Adipocyte (in vitro differentiated cells): ENCODE measurements at regions not wholly inside any gene's neighbourhood (a gene's known extent, or its start where the extent isn't known, plus 50 kb on each side); places are given as distances from the start of the nearest gene placed in this dataset.
"Not testable (repeated sequence)": the region's sequence is repeated elsewhere in the genome, so short reads cannot be mapped to it uniquely, and the experiment has no call there.

ENCODE experiments used
- DNase-seq: peaks from one replicate; pipeline ENCODE4 v3.0.0-alpha.2; 2015; ENCODE audit warnings: low read depth
- H3K27me3 ChIP-seq: replicated peaks from 2 replicates; pipeline ENCODE4 v1.7.0; 2013; ENCODE audit warnings: mild to moderate bottlenecking, low read length, moderate library complexity; ENCODE audit not compliant: control insufficient read depth, insufficient read depth
- H3K36me3 ChIP-seq: 2 replicates; pipeline ENCODE4 v1.7.0; 2013; ENCODE audit warnings: low read length, mild to moderate bottlenecking, moderate library complexity; ENCODE audit not compliant: control insufficient read depth, insufficient read depth, severe bottlenecking
- H3K4me1 ChIP-seq: 2 replicates; pipeline ENCODE4 v1.7.0; 2013; ENCODE audit warnings: mild to moderate bottlenecking, low read length, moderate library complexity; ENCODE audit not compliant: control insufficient read depth, insufficient read depth
- H3K4me3 ChIP-seq: 2 replicates; pipeline ENCODE4 v1.7.0; 2013; ENCODE audit warnings: mild to moderate bottlenecking, low read length, moderate library complexity
- H3K9ac ChIP-seq: 2 replicates; pipeline ENCODE4 v1.7.0; 2013; ENCODE audit warnings: mild to moderate bottlenecking, low read length, moderate library complexity
- H3K9me3 ChIP-seq: 2 replicates; pipeline ENCODE4 v1.7.0; 2013; ENCODE audit warnings: mild to moderate bottlenecking, low read length, moderate library complexity; ENCODE audit not compliant: control insufficient read depth

GRCh38 chr4:66972087-66972486 is 573.2 kb downstream of the CENPC start:
- peak; percentile 36 for DNase-seq
- no peaks in the 10 kb centered on the region for H3K27me3 ChIP-seq
- H3K9me3 ChIP-seq: no peaks in the 10 kb centered on the region
- H3K9ac ChIP-seq: no peak overlapping the region
- H3K4me3 ChIP-seq: no peak overlapping the region
- no peaks in the 10 kb centered on the region for H3K4me1 ChIP-seq
- H3K36me3 ChIP-seq: no peaks in the 10 kb centered on the region

- Histone ChIP-seq H3K9me3 (no peaks in the 10 kb centered on the region), H3K36me3 (no peaks in the 10 kb centered on the region), H3K4me1 (no peaks in the 10 kb centered on the region), H3K9ac (no peak overlapping the region), H3K27me3 (no peaks in the 10 kb centered on the region), H3K4me3 (no peak overlapping the region)
- no peak for DNase-seq
Observed at GRCh38 chr4:66964467-66964866, 580.8 kb downstream of the CENPC start.

GRCh38 chr4:66963084-66963483 is 582.2 kb downstream of the CENPC start:
- Histone ChIP-seq H3K4me1 (no peaks in the 10 kb centered on the region), H3K9ac (no peak overlapping the region), H3K4me3 (no peak overlapping the region), H3K9me3 (no peaks in the 10 kb centered on the region), H3K27me3 (no peaks in the 10 kb centered on the region), H3K36me3 (no peaks in the 10 kb centered on the region)
- no peak for DNase-seq

GRCh38 chr4:66959207-66959606 is 586.1 kb downstream of the CENPC start:
- Histone ChIP-seq H3K36me3 (no peaks in the 10 kb centered on the region), H3K4me3 (no peak overlapping the region), H3K27me3 (no peaks in the 10 kb centered on the region), H3K9ac (no peak overlapping the region), H3K4me1 (no peaks in the 10 kb centered on the region), H3K9me3 (no peaks in the 10 kb centered on the region)
- no peak for DNase-seq

- no peaks in the 10 kb centered on the region for H3K4me1 ChIP-seq
- H3K9ac ChIP-seq: no peak overlapping the region
- no peak overlapping the region for H3K4me3 ChIP-seq
- no peak for DNase-seq
- H3K36me3 ChIP-seq: no peaks in the 10 kb centered on the region
- no peaks in the 10 kb centered on the region for H3K9me3 ChIP-seq
- H3K27me3 ChIP-seq: no peaks in the 10 kb centered on the region
Observed at GRCh38 chr4:66956852-66957251, 588.5 kb downstream of the CENPC start.

GRCh38 chr4:66956426-66956825 is 588.9 kb downstream of the CENPC start:
- DNase-seq: no peak
- H3K4me1 ChIP-seq: no peaks in the 10 kb centered on the region
- H3K9ac ChIP-seq: no peak overlapping the region
- no peaks in the 10 kb centered on the region for H3K9me3 ChIP-seq
- no peaks in the 10 kb centered on the region for H3K27me3 ChIP-seq
- no peaks in the 10 kb centered on the region for H3K36me3 ChIP-seq
- H3K4me3 ChIP-seq: no peak overlapping the region

DNA sequence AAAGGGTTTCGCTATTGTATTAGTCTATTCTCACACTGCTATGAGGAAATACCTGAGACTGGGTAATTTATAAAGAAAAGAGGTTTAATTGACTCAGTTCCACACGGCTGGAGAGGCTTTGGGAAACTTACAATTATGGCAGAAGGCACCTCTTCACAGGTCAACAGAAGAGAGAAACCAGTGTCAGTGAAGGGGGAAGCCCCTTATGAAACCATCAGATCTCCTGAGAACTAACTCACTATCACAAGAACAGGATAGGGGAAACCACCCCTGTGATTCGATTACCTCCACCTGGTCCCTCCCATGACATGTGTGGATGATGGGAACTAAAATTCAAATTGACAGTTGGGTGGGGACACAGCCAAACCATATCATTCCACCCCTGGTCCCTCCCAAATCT is 589.5 kb downstream of the CENPC start:
- H3K27me3 ChIP-seq: no peaks in the 10 kb centered on the region
- DNase-seq: no peak
- no peaks in the 10 kb centered on the region for H3K36me3 ChIP-seq
- no peaks in the 10 kb centered on the region for H3K9me3 ChIP-seq
- no peak overlapping the region for H3K9ac ChIP-seq
- no peak overlapping the region for H3K4me3 ChIP-seq
- H3K4me1 ChIP-seq: no peaks in the 10 kb centered on the region

GRCh38 chr4:66949419-66949818 is 595.9 kb downstream of the CENPC start:
- Histone ChIP-seq H3K4me1 (no peaks in the 10 kb centered on the region), H3K36me3 (no peaks in the 10 kb centered on the region), H3K27me3 (no peaks in the 10 kb centered on the region), H3K4me3 (no peak overlapping the region), H3K9me3 (no peaks in the 10 kb centered on the region), H3K9ac (no peak overlapping the region)
- no peak for DNase-seq

DNA sequence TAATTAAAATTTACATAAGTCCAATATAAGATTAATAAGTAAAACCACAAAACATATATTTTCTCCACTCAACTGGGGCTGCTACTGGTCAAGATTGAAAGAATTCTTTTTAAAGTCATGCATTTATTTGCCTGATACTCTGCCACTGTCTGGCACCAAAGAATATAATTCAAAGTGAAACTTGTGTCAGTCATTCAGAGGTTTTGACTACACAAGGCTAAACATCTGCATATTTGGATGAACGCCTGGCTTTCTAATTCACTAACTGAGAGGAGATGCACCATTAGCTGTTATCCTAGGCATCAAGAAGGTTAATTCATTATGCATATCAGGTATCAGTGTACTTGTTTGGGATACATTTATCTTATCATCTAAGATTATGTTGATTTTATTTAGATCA is 598.5 kb downstream of the CENPC start:
- Histone ChIP-seq H3K9ac (no peak overlapping the region), H3K4me1 (no peaks in the 10 kb centered on the region), H3K27me3 (no peaks in the 10 kb centered on the region), H3K4me3 (no peak overlapping the region), H3K36me3 (no peaks in the 10 kb centered on the region), H3K9me3 (no peaks in the 10 kb centered on the region)
- DNase-seq: no peak

- no peaks in the 10 kb centered on the region for H3K4me1 ChIP-seq
- no peaks in the 10 kb centered on the region for H3K27me3 ChIP-seq
- no peak overlapping the region for H3K4me3 ChIP-seq
- H3K36me3 ChIP-seq: no peaks in the 10 kb centered on the region
- DNase-seq: no peak
- H3K9me3 ChIP-seq: no peaks in the 10 kb centered on the region
- H3K9ac ChIP-seq: no peak overlapping the region
Observed at GRCh38 chr4:66943112-66943511, 602.2 kb downstream of the CENPC start.

- not testable (repeated sequence) for H3K36me3 ChIP-seq, H3K4me3 ChIP-seq, H3K27me3 ChIP-seq, H3K4me1 ChIP-seq, H3K9me3 ChIP-seq, H3K9ac ChIP-seq, DNase-seq
Observed at GRCh38 chr4:66931981-66932380, 613.3 kb downstream of the CENPC start.

- Histone ChIP-seq H3K4me1 (no peaks in the 10 kb centered on the region), H3K36me3 (no peaks in the 10 kb centered on the region), H3K27me3 (no peaks in the 10 kb centered on the region), H3K9ac (no peak overlapping the region), H3K9me3 (no peaks in the 10 kb centered on the region), H3K4me3 (no peak overlapping the region)
- no peak for DNase-seq
Observed at GRCh38 chr4:66930206-66930605, 615.1 kb downstream of the CENPC start.
